Activated CD4-positive, alpha-beta memory T cell treated with anti-CD3 and anti-CD28 coated beads for 36 hours (primary cell): ENCODE measurements at regions not wholly inside any gene's neighbourhood (a gene's known extent, or its start where the extent isn't known, plus 50 kb on each side); places are given as distances from the start of the nearest gene placed in this dataset.

Experiments used
- CTCF ChIA-PET: fragments of 350-600 bp; sonication (Branson Sonifier 250); formaldehyde crosslinking; loops from one replicate; lab custom pipeline; 2021; ENCODE audit warnings: antibody characterized with exemption, inconsistent platforms; lab: Charles Lee
- POLR2A ChIA-PET: fragments of 350-600 bp; sonication (Branson Sonifier 250); formaldehyde crosslinking; loops from one replicate; lab custom pipeline; 2021; ENCODE audit warnings: antibody characterized with exemption; lab: Charles Lee
- DNase-seq: peaks from one replicate; pipeline ENCODE4 v3.0.0-alpha.2; 2020
- H3K27ac Mint-ChIP-seq: one replicate; pipeline ENCODE4 v1.8.0; 2021; ENCODE audit warnings: mixed read lengths
- H3K27me3 Mint-ChIP-seq: one replicate; pipeline ENCODE4 v1.8.0; 2021; ENCODE audit warnings: mixed read lengths
- H3K36me3 Mint-ChIP-seq: one replicate; pipeline ENCODE4 v1.8.0; 2021; ENCODE audit warnings: mixed read lengths
- H3K4me1 Mint-ChIP-seq: one replicate; pipeline ENCODE4 v1.8.0; 2021; ENCODE audit warnings: low read depth, mixed read lengths
- H3K4me3 Mint-ChIP-seq: one replicate; pipeline ENCODE4 v1.8.0; 2021; ENCODE audit warnings: mild to moderate bottlenecking, mixed read lengths
- H3K9me3 Mint-ChIP-seq: one replicate; pipeline ENCODE4 v1.8.0; 2021; ENCODE audit warnings: mixed read lengths
- intact Hi-C: fragments of 100-400 bp; cut with micrococcal nuclease; formaldehyde crosslinking; loops from one replicate; pipeline ENCODE4 v1.15.1; 2023

DNA sequence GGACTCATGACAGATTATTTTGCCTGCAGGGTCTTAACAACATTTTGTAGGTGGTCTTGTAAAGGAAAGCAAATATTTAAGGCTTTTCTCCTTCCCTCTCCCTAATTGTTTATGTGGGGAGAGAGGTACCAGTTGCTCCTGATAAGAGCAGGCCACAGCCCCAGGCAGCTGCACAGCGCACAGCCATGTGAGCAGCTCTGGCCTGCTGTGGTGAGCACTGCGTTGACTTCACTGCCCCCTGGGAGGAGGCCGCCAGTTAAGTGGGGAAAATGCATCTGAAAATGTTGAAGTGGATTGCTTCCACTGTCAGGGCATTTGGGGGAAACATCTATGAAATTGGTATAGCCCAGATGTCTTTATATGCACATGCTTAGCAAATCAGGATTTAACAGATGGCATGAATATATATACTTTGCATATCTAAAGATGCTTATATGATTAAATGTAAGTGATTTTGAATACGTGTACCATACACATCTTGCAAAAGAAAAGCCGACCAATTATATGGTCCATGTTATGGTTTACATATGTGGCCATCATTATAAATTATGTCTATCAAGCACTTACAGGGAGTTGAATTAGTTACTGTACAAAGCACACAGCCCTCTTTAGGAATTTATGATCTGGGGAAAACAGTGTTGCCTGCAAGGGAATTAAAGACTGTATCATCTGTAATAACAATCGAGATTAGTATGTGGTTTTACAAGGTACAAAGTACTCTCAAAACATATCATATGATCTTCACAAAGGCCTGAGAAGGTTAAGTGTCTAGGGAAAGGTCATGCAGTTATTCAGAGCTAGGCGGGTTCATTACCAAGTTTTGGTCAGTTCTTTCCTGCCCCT lies 132.1 kb downstream of the RHOU start:
- POLR2A ChIA-PET, result no interaction called here
- Mint-ChIP-seq H3K4me1 (peaks cover 16% of the 10 kb centered on the region), H3K27me3 (no peaks in the 10 kb centered on the region), H3K9me3 (no peaks in the 10 kb centered on the region), H3K4me3 (no peak overlapping the region), H3K36me3 (no peaks in the 10 kb centered on the region), H3K27ac (no peak overlapping the region)
- intact Hi-C loops, result no loop called here
- DNase-seq, result no peak
- CTCF ChIA-PET, result no interaction called here

DNA sequence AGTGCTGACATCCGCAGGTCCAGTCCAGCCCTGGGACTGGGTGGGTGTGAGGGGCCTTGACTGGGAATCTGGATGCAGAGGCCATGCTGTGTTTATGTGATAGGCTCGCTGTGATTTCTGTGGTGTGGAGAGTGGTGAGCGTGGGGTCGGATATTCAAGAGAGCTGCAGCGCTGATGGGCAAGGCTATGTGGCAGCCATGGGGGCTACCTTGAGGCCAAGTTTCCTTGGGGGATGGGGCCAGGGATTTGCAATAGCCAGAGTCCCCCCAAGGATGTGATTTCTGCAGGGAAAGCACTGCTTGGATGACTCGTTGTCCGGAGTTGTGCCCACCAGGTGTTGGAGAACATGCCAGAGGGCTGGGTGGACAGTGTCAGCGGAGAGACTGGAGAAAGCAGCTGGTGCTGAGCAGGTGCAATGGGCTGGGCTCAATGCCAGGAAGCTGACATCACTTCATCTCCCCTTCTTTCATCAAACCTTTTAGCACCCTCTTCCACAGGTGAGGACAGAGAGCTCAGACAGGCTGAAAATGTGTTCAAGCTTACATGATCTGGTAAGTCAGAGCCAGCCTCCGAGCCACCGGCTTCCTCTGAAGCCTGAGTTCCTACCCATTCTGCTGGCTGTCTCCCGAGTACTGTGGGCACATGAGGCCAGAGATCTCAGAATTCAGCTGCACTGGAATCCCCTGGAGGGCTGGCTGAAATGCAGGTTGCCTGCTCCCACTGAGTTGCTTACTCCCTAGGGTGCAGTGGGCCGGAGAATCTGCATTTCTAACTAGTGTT lies 132.9 kb downstream of the RHOU start:
- Mint-ChIP-seq H3K36me3 (no peaks in the 10 kb centered on the region), H3K27ac (no peak overlapping the region), H3K4me1 (peaks cover 13% of the 10 kb centered on the region), H3K27me3 (no peaks in the 10 kb centered on the region), H3K9me3 (no peaks in the 10 kb centered on the region), H3K4me3 (no peak overlapping the region)
- POLR2A ChIA-PET, result no interaction called here
- intact Hi-C loops, result no loop called here
- CTCF ChIA-PET, result no interaction called here
- DNase-seq, result no peak

DNA sequence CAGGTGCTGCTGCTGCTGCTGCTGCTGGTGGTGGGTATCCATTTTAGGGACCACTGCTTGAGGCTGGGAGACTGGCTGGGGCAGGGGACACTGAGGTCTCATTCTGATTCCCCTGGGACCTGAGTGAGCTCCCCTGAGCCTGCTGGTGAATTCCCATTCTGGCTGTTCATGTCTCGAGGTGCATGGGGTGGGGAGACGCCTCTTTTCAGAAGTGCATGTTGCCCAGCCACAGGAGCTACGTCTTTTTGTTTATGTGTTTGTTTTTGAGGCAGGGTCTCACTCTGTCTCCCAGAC lies 133.4 kb downstream of the RHOU start:
- ChIA-PET POLR2A (no interaction called here), CTCF (no interaction called here)
- Mint-ChIP-seq H3K36me3 (no peaks in the 10 kb centered on the region), H3K27ac (no peak overlapping the region), H3K9me3 (no peaks in the 10 kb centered on the region), H3K4me1 (peaks cover 8% of the 10 kb centered on the region), H3K4me3 (no peak overlapping the region), H3K27me3 (no peaks in the 10 kb centered on the region)
- intact Hi-C loops, result no loop called here
- no peak for DNase-seq

DNA sequence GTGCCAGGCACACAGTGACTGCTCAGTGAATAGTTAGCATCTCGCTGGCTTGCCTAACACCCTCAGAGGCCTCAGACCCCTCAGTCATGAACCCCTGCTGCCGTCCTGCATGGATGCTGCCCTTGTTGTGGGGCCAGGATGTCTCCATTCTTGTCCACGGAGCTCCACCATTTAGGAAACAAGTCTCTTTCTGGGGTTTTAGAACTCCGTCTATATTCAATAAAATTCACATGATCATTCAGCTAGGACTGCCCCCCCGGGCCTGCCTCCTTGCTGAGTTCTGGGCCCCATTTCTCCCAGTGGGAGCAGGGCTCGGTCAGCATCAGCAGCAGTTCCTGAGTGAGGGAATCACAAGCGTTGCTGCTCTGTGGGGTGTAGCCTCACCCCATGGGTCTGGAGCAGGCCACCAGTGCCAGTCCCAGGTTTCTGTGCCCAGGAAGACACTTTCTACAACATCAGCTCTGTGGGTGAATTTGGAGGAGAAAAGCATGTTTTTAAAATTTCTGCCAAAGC lies 134.1 kb downstream of the RHOU start:
- Mint-ChIP-seq H3K9me3 (no peaks in the 10 kb centered on the region), H3K4me3 (no peak overlapping the region), H3K27me3 (no peaks in the 10 kb centered on the region), H3K36me3 (no peaks in the 10 kb centered on the region), H3K27ac (no peak overlapping the region), H3K4me1 (peaks cover 2% of the 10 kb centered on the region)
- intact Hi-C loops, result no loop called here
- CTCF ChIA-PET, result no interaction called here
- POLR2A ChIA-PET, result no interaction called here
- no peak for DNase-seq

DNA sequence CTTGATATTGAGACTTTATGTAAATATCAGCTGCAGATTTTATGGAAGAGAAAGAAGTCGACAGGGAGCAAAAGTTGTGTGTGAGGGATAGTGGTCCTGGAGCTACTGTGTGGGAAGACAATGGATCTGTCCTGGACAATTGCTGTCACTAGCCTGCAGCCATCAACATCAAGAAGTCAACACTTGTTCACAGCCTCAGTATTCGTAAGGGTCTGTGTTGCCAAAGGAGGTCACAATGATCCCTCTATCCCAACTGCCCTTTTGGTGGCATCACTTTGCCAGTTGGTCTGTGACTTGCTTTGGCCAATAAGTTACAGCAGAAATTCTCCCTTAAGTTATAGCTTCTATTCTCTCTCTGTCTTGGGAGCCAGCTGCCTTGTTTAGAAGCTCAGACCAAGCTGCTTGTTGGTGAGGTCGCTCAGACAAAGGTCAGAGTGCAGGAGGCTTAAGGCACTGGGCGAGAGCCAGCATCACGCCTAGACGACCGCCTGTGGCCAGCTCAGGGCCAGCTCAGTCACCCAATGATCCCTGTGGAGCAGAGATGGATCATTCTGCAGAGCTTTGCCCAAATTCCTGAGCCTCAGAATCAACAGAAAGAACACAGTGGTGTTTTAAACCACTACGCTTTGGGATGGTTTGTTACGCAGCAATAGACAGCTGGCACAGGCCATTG lies 134.9 kb downstream of the RHOU start:
- H3K4me3 Mint-ChIP-seq, result no peak overlapping the region
- no peaks in the 10 kb centered on the region for H3K36me3 Mint-ChIP-seq
- CTCF ChIA-PET, result no interaction called here
- H3K27ac Mint-ChIP-seq, result no peak overlapping the region
- H3K27me3 Mint-ChIP-seq, result no peaks in the 10 kb centered on the region
- POLR2A ChIA-PET, result no interaction called here
- H3K4me1 Mint-ChIP-seq, result no peaks in the 10 kb centered on the region
- DNase-seq, result no peak
- H3K9me3 Mint-ChIP-seq, result no peaks in the 10 kb centered on the region
- intact Hi-C loops, result no loop called here

DNA sequence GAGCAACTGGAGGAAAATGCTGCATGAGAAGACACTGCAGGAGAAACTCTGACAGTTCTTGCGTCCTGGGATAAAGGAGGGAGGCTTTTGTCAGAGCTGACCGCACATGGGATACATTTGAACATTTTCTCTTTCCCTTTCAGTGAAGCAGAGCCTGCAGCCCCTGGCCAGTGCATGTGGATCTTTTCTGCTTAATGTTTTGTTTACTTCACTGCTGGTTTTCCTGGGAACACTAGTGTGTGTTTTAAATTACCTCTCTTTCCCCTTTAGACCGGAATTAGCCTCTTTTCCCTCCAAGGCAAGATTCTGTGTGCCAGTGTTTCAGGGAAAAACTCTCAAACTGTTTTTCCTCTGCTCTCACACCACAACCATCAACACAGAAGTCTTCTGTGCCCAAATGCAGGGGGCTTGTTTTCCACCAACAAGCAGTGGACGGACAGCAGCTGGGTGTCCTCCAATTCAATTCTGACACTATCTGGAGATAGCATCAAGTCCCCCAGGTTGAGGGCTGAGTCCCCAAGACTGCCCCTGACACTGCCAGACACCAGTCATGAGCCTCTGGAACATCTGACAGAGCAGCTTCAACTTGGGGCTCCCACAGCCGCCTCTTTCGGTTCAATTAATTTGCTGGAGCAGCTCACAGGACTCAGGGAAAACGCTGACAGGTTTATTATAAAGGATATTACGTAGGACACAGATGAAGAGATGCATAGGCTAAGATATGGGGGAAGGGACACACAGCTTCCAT lies 136.2 kb downstream of the RHOU start:
- no peaks in the 10 kb centered on the region for H3K36me3 Mint-ChIP-seq
- H3K4me3 Mint-ChIP-seq, result no peak overlapping the region
- no peaks in the 10 kb centered on the region for H3K9me3 Mint-ChIP-seq
- POLR2A ChIA-PET, result no interaction called here
- no peaks in the 10 kb centered on the region for H3K4me1 Mint-ChIP-seq
- intact Hi-C loops, result no loop called here
- H3K27ac Mint-ChIP-seq, result no peak overlapping the region
- DNase-seq, result no peak
- no peaks in the 10 kb centered on the region for H3K27me3 Mint-ChIP-seq
- CTCF ChIA-PET, result no interaction called here

DNA sequence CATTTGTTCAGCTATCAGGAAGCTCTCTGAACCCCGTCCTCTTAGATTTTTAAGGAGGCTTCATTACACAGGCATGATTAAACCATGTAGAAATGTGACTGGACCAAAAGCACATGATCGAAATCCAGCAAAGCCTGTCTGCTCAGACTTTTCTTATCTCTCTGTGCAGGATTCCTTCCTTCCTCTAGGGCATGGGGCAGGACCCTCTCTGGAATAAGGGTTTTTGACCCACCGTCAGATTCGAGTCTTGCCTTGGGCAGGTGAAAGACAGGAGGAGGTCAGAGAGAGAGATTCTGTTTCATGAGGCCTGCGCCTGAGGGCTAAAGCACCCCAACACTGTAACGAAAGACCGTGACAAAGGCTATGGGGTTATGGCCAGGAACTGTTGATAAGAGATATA lies 136.8 kb downstream of the RHOU start:
- CTCF ChIA-PET, result no interaction called here
- no peaks in the 10 kb centered on the region for H3K4me1 Mint-ChIP-seq

DNA sequence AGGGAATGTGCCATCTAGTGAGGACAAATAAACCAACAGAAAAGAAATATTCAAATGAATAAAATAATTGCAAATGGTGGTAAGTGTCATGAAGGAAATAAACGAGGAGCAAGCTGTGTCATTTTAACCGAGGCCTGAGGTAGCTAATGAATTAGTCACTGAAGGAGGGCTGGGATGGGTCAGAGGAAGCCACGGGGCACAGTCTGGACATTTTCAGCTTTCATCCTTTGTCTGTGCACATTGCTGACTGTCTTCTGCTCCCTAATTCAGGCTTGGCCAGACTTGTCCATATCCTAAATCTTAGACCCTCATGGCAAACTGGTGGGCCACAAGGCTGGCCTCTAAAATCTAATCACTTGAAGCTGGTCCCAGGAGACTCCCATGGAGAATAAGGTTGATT lies 138.4 kb downstream of the RHOU start:
- ChIA-PET CTCF (interaction anchor here (1.2 kb wide), 1 partner anchor 9 kb away, joined by 4 read pairs; no protein-coding TSS in a partner anchor), POLR2A (no interaction called here)
- H3K27me3 Mint-ChIP-seq, result no peaks in the 10 kb centered on the region
- DNase-seq, result no peak
- intact Hi-C loops, result no loop called here
- H3K36me3 Mint-ChIP-seq, result no peaks in the 10 kb centered on the region
- H3K9me3 Mint-ChIP-seq, result no peaks in the 10 kb centered on the region
- H3K4me3 Mint-ChIP-seq, result no peak overlapping the region
- H3K27ac Mint-ChIP-seq, result no peak overlapping the region
- no peaks in the 10 kb centered on the region for H3K4me1 Mint-ChIP-seq

More for the DNA sequence above, 136.8 kb downstream of the RHOU start:
- POLR2A ChIA-PET, result no interaction called here
- Mint-ChIP-seq H3K9me3 (no peaks in the 10 kb centered on the region), H3K27ac (no peak overlapping the region), H3K4me3 (no peak overlapping the region), H3K36me3 (no peaks in the 10 kb centered on the region), H3K27me3 (no peaks in the 10 kb centered on the region)
- intact Hi-C loops, result no loop called here
- DNase-seq, result no peak

DNA sequence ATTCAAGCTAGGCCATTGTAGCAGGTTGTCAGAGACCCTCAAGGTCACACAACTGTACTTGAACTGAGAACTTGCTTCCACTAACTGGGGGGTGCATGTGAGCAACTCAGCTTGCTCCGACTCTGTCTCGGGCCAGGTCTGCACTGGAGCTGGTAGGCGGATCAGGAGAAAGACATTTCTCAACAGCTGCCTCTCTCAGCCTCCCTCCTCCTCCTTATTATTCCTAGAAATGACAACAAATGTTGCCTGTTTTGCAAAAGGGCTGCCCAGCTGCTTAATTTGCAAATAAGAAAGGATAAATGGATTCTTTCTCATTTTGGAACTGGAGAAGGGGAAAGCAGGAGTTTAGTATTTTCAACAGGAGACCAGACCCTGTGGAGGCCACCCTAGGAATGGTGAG lies 140.5 kb downstream of the RHOU start:
- Mint-ChIP-seq H3K4me3 (no peak overlapping the region), H3K36me3 (no peaks in the 10 kb centered on the region), H3K9me3 (peaks cover 2% of the 10 kb centered on the region), H3K27me3 (peaks cover 2% of the 10 kb centered on the region), H3K4me1 (no peaks in the 10 kb centered on the region), H3K27ac (no peak overlapping the region)
- no peak for DNase-seq
- ChIA-PET POLR2A (no interaction called here), CTCF (no interaction called here)
- intact Hi-C loops, result no loop called here

DNA sequence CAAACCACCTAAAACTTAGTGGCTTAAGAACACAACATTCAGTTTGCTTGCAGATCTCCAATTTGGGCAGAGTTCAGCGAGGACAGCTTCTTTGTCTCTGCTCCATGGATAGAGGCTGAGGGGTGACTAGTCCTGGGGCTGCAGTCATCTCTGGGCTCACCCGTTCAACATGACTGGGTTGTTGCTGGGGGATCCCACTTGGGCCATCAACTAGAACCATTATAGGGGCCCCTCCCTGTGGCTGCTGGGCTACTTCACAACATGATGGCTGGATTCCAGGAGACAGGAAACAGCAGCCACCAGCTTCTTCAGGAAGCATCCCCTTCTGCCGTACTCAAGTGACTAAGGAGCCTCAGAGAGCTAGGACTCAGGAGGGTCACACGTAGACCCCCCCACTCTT lies 140.9 kb downstream of the RHOU start:
- no peak overlapping the region for H3K27ac Mint-ChIP-seq
- ChIA-PET CTCF (no interaction called here), POLR2A (no interaction called here)
- no peaks in the 10 kb centered on the region for H3K4me1 Mint-ChIP-seq
- DNase-seq, result no peak
- H3K9me3 Mint-ChIP-seq, result peaks cover 2% of the 10 kb centered on the region
- no peaks in the 10 kb centered on the region for H3K36me3 Mint-ChIP-seq
- intact Hi-C loops, result no loop called here
- H3K27me3 Mint-ChIP-seq, result peaks cover 2% of the 10 kb centered on the region
- no peak overlapping the region for H3K4me3 Mint-ChIP-seq

DNA sequence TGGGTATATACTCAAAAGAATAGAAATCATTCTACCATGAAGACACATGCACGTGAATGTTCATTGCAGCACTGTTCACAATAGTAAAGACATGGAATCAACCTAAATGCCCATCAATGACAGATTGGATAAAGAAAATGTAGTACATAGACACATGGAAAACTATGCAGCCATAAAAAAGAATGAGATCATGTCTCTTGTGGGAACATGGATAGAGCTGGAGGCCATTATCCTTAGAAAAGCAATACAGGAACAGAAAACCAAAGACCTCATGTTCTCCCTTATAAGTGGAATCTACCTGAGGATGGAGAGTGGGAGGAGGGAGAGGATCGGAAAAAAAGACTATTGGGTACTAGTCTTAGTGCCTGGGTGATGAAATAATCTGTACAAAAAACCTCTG lies 143.9 kb downstream of the RHOU start:
- no peak for DNase-seq
- Mint-ChIP-seq H3K4me1 (no peaks in the 10 kb centered on the region), H3K36me3 (no peaks in the 10 kb centered on the region), H3K9me3 (peaks cover 7% of the 10 kb centered on the region), H3K27me3 (peaks cover 2% of the 10 kb centered on the region), H3K4me3 (no peak overlapping the region), H3K27ac (no peak overlapping the region)
- intact Hi-C loops, result no loop called here
- CTCF ChIA-PET, result interaction anchor here (1.3 kb wide), 1 partner anchor 144 kb away, joined by 3 read pairs; the partner anchor contains the start of gene RHOU
- POLR2A ChIA-PET, result no interaction called here
